Activated CD4-positive, alpha-beta memory T cell treated with anti-CD3 and anti-CD28 coated beads for 36 hours (primary cell): ENCODE measurements at regions not wholly inside any gene's neighbourhood (a gene's known extent, or its start where the extent isn't known, plus 50 kb on each side); places are given as distances from the start of the nearest gene placed in this dataset.
"Not testable (repeated sequence)": the region's sequence is repeated elsewhere in the genome, so short reads cannot be mapped to it uniquely, and the experiment has no call there.

ENCODE experiments used
- CTCF ChIA-PET: fragments of 350-600 bp; sonication (Branson Sonifier 250); formaldehyde crosslinking; loops from one replicate; lab custom pipeline; 2021; ENCODE audit warnings: antibody characterized with exemption, inconsistent platforms; lab: Charles Lee
- POLR2A ChIA-PET: fragments of 350-600 bp; sonication (Branson Sonifier 250); formaldehyde crosslinking; loops from one replicate; lab custom pipeline; 2021; ENCODE audit warnings: antibody characterized with exemption; lab: Charles Lee
- DNase-seq: peaks from one replicate; pipeline ENCODE4 v3.0.0-alpha.2; 2020
- H3K27ac Mint-ChIP-seq: one replicate; pipeline ENCODE4 v1.8.0; 2021; ENCODE audit warnings: mixed read lengths
- H3K27me3 Mint-ChIP-seq: one replicate; pipeline ENCODE4 v1.8.0; 2021; ENCODE audit warnings: mixed read lengths
- H3K36me3 Mint-ChIP-seq: one replicate; pipeline ENCODE4 v1.8.0; 2021; ENCODE audit warnings: mixed read lengths
- H3K4me1 Mint-ChIP-seq: one replicate; pipeline ENCODE4 v1.8.0; 2021; ENCODE audit warnings: low read depth, mixed read lengths
- H3K4me3 Mint-ChIP-seq: one replicate; pipeline ENCODE4 v1.8.0; 2021; ENCODE audit warnings: mild to moderate bottlenecking, mixed read lengths
- H3K9me3 Mint-ChIP-seq: one replicate; pipeline ENCODE4 v1.8.0; 2021; ENCODE audit warnings: mixed read lengths
- intact Hi-C: fragments of 100-400 bp; cut with micrococcal nuclease; formaldehyde crosslinking; loops from one replicate; pipeline ENCODE4 v1.15.1; 2023

DNA sequence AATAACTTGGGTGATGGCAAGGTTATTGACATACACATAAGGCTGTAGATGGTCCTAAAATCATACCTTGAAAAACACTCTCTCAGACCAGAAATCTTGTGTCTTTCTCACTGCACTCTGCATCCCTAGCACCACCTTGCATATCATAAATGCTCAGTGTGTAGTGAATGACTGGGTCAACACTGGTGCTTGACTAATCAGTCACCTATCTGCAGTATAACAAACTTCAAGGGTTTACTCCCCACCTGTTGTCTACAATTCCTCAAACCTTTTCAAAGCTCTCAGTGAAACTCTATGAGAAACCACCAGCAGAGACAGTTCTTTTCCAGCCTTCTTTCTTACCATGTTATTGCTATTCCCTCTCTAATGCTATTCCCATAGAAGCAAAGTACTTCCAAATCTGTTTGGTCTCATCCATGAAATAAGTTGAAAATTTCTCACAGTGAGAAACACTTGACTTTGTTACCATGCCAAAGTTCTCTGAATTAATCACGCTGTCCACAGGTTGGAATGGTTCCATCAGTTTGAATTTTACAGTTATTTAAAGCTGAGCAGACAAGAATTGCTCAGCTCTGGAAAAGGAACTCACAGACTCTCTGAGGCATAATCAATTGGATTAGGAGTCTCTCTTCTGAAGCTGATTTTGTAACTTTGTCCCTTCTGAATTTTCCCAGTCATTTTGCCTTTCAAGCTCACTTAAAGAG, 104.8 kb upstream of the EYA4 start:
- CTCF ChIA-PET: no interaction called here
- Mint-ChIP-seq H3K36me3 (no peaks in the 10 kb centered on the region), H3K4me3 (no peak overlapping the region), H3K27me3 (no peaks in the 10 kb centered on the region), H3K4me1 (no peaks in the 10 kb centered on the region), H3K27ac (no peak overlapping the region), H3K9me3 (no peaks in the 10 kb centered on the region)
- no peak for DNase-seq
- POLR2A ChIA-PET: no interaction called here
- intact Hi-C loops: no loop called here

DNA sequence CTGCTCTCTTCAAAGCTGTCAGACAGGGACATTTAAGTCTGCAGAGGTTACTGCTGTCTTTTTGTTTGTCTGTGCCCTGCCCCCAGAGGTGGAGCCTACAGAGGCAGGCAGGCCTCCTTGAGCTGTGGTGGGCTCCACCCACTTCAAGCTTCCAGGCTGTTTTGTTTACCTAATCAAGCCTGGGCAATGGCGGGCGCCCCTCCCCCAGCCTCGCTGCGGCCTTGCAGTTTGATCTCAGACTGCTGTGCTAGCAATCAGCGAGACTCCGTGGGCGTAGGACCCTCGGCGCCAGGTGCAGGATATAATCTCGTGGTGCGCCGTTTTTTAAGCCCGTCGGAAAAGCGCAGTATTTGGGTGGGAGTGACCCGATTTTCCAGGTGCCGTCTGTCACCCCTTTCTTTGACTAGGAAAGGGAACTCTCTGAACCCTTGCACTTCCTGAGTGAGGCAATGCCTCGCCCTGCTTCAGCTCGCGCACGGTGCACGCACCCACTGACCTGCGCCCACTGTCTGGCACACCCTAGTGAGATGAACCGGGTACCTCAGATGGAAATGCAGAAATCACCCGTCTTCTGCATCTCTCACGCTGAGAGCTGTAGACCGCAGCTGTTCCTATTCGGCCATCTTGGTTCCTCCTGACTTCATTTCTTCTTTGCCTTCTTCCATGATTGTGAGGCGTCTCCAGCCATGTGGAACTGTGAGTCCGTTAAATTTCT, 93.5 kb upstream of the EYA4 start:
- H3K36me3 Mint-ChIP-seq, H3K4me1 Mint-ChIP-seq, DNase-seq, POLR2A ChIA-PET, intact Hi-C loops, H3K4me3 Mint-ChIP-seq, H3K9me3 Mint-ChIP-seq, CTCF ChIA-PET, H3K27ac Mint-ChIP-seq, H3K27me3 Mint-ChIP-seq: not testable (repeated sequence)

- Mint-ChIP-seq H3K9me3 (no peaks in the 10 kb centered on the region), H3K4me1 (no peaks in the 10 kb centered on the region), H3K27me3 (no peaks in the 10 kb centered on the region), H3K4me3 (no peak overlapping the region), H3K36me3 (no peaks in the 10 kb centered on the region), H3K27ac (no peak overlapping the region)
- intact Hi-C loops: no loop called here
- POLR2A ChIA-PET: no interaction called here
- no peak for DNase-seq
- CTCF ChIA-PET: no interaction called here
Measured at GRCh38 chr6:133156689-133157088, 84.5 kb upstream of the EYA4 start.

DNA sequence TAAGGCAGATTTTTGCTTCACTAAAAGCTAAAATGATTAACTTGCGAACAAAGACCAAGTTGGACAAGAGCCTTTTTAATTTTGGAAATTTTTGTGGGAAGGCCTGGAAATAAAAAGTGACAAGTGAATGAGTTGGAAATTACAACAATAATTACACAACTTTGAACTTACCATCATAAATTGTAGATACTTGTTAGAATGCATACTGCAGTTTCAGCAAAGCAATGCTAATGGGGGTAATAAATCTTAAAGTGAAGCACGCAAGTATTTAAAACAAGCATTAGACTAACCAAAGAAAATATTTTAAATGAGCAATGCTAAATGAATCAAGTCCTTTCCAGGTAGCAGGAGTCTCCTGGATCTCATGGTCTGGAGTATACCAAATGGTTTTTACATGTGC, 83.2 kb upstream of the EYA4 start:
- CTCF ChIA-PET: no interaction called here
- no peaks in the 10 kb centered on the region for H3K36me3 Mint-ChIP-seq
- intact Hi-C loops: no loop called here
- no peak for DNase-seq
- H3K9me3 Mint-ChIP-seq: no peaks in the 10 kb centered on the region
- H3K4me1 Mint-ChIP-seq: no peaks in the 10 kb centered on the region
- no peak overlapping the region for H3K4me3 Mint-ChIP-seq
- POLR2A ChIA-PET: no interaction called here
- H3K27ac Mint-ChIP-seq: no peak overlapping the region
- H3K27me3 Mint-ChIP-seq: no peaks in the 10 kb centered on the region

DNA sequence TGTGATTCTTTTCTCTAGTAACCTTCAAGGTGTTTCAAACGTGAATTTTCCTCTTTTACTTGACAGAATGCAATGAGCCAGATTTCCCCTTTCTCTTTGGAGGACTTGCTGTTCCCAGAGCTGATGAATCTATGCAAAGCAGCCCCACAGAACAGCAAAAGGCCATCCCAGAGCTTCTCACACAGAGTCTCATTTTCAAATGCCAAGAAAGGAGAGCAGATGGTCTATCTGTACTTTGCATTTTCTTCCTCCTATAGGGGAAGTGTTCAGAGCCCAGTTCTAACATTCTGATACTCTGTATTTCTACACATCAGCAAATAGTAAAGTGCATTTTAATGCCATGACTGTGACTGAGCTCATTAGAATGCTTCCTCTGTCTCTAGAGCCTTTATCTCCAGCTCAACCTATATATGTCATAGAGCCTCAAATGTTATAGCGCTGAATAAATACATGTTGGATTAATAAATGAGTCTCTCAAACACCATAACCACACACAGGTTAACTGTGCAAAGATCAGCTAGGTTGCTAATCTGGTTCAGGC, 81.8 kb upstream of the EYA4 start:
- H3K27me3 Mint-ChIP-seq: peaks cover 2% of the 10 kb centered on the region
- POLR2A ChIA-PET: no interaction called here
- H3K4me1 Mint-ChIP-seq: no peaks in the 10 kb centered on the region
- H3K4me3 Mint-ChIP-seq: no peak overlapping the region
- DNase-seq: no peak
- H3K36me3 Mint-ChIP-seq: no peaks in the 10 kb centered on the region
- no peak overlapping the region for H3K27ac Mint-ChIP-seq
- H3K9me3 Mint-ChIP-seq: no peaks in the 10 kb centered on the region
- CTCF ChIA-PET: no interaction called here
- intact Hi-C loops: no loop called here

DNA sequence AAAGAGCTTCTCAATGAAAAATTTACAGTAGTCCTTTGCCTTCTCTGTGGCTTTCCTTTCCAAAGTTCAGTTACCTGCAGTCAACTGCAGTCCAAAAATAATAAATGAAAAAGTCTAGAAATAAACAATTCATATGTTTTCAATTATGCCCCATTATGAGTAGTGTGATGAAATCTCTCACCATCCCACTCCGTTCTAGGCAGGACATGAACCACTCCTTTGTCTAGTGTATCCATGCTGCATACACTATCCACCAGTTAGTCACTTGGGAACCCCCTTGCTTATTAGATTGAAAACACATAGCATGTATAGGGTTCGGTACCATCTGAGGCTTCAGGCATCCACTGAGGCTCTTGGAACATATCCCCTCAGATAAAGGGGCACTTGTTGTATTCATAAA, 80.6 kb upstream of the EYA4 start:
- H3K27me3 Mint-ChIP-seq: peaks cover 2% of the 10 kb centered on the region
- no peaks in the 10 kb centered on the region for H3K36me3 Mint-ChIP-seq
- no peak for DNase-seq
- no peaks in the 10 kb centered on the region for H3K9me3 Mint-ChIP-seq
- intact Hi-C loops: no loop called here
- H3K27ac Mint-ChIP-seq: no peak overlapping the region
- CTCF ChIA-PET: no interaction called here
- H3K4me1 Mint-ChIP-seq: no peaks in the 10 kb centered on the region
- H3K4me3 Mint-ChIP-seq: no peak overlapping the region
- POLR2A ChIA-PET: no interaction called here

DNA sequence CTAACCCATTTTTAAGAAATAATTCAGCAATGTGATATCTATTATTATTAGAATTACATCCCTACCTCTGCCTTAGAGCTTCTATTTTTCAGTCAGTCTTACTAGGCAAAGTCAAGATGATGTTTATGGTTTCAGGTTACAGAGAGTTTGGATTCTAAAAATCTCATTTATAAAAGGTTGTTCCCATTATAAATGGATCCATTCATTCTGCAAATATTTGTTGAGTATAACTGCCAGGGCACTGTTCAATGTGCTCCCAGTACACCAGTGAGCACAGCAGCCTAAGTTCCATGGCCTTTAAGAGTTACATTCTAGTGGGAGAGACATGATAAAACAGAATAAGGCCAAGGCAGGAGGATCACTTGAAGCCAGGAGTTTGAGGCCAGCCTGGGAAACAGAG, 75.9 kb upstream of the EYA4 start:
- intact Hi-C loops: no loop called here

GRCh38 chr6:133166766-133167165, 74.4 kb upstream of the EYA4 start:
- H3K4me1 Mint-ChIP-seq: no peaks in the 10 kb centered on the region
- H3K4me3 Mint-ChIP-seq: no peak overlapping the region
- no peaks in the 10 kb centered on the region for H3K9me3 Mint-ChIP-seq
- H3K27ac Mint-ChIP-seq: no peak overlapping the region
- DNase-seq: no peak
- CTCF ChIA-PET: no interaction called here
- intact Hi-C loops: no loop called here
- POLR2A ChIA-PET: no interaction called here
- peaks cover 2% of the 10 kb centered on the region for H3K27me3 Mint-ChIP-seq
- no peaks in the 10 kb centered on the region for H3K36me3 Mint-ChIP-seq

More for the DNA sequence above, 75.9 kb upstream of the EYA4 start:
- ChIA-PET CTCF (no interaction called here), POLR2A (no interaction called here)
- Mint-ChIP-seq H3K9me3 (no peaks in the 10 kb centered on the region), H3K36me3 (no peaks in the 10 kb centered on the region), H3K27me3 (peaks cover 2% of the 10 kb centered on the region), H3K4me1 (no peaks in the 10 kb centered on the region), H3K4me3 (no peak overlapping the region), H3K27ac (no peak overlapping the region)
- no peak for DNase-seq

- Mint-ChIP-seq H3K4me1 (no peaks in the 10 kb centered on the region), H3K27ac (no peak overlapping the region), H3K9me3 (peaks cover 5% of the 10 kb centered on the region), H3K4me3 (no peak overlapping the region), H3K36me3 (no peaks in the 10 kb centered on the region), H3K27me3 (no peaks in the 10 kb centered on the region)
- CTCF ChIA-PET: interaction anchor here (1.0 kb wide), 1 partner anchor 15 kb away, joined by 5 read pairs; no protein-coding TSS in a partner anchor
- POLR2A ChIA-PET: no interaction called here
- no peak for DNase-seq
- intact Hi-C loops: no loop called here
Measured at GRCh38 chr6:133169901-133170300, 71.3 kb upstream of the EYA4 start.

DNA sequence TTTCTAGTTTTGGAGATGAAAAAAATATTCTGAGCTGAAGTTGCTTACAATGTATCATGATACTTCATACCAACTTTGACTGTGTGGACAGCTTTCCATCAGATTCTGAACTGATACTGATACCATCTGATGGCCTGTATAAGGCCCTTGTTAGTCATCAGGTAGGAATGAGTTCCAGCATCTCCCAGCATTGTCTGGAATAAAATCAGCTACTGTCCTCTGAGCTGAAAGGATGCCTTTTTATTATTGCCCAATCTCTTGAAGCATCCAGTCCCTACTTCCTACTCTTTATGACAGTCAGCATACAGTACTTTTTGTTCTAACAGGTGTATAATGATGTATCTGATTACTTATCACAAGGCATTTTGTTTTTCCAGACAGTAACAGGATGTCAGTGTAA, 70.6 kb upstream of the EYA4 start:
- CTCF ChIA-PET: interaction anchor here (1.0 kb wide), 1 partner anchor 14 kb away, joined by 5 read pairs; no protein-coding TSS in a partner anchor
- Mint-ChIP-seq H3K4me3 (no peak overlapping the region), H3K36me3 (no peaks in the 10 kb centered on the region), H3K27ac (no peak overlapping the region), H3K4me1 (no peaks in the 10 kb centered on the region), H3K9me3 (peaks cover 5% of the 10 kb centered on the region), H3K27me3 (no peaks in the 10 kb centered on the region)
- intact Hi-C loops: no loop called here
- DNase-seq: no peak
- POLR2A ChIA-PET: no interaction called here

GRCh38 chr6:133171989-133172604, 69.1 kb upstream of the EYA4 start:
- CTCF ChIA-PET: interaction anchor here (0.6 kb wide), 1 partner anchor 89 kb away, joined by 3 read pairs; no protein-coding TSS in a partner anchor

DNA sequence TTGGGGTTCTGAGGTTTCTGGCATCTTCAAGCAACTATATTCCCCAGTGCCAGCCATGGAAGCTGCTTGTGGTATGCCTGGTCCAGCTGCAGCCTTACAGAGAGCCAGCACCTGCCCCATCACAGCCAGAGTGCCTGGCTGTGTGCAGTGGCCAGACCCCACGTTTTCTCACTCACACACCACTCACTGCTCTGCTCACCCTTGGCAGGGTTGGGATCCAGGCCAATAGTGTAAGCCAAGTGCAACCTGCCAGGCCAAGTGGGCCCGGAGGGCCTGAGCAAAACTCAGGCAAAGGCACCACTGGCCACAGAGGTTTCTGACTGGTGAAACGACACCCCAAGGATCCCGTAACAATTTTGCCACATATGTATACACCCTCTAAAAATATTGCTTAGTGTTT, 67.9 kb upstream of the EYA4 start:
- Mint-ChIP-seq H3K9me3 (peaks cover 5% of the 10 kb centered on the region), H3K4me1 (no peaks in the 10 kb centered on the region), H3K36me3 (no peaks in the 10 kb centered on the region), H3K27ac (no peak overlapping the region), H3K4me3 (no peak overlapping the region), H3K27me3 (no peaks in the 10 kb centered on the region)
- DNase-seq: no peak
- ChIA-PET POLR2A (no interaction called here), CTCF (no interaction called here)
- intact Hi-C loops: no loop called here

More at GRCh38 chr6:133171989-133172604, 69.1 kb upstream of the EYA4 start:
- Mint-ChIP-seq H3K4me1 (no peaks in the 10 kb centered on the region), H3K4me3 (no peak overlapping the region), H3K27ac (no peak overlapping the region), H3K36me3 (no peaks in the 10 kb centered on the region), H3K9me3 (peaks cover 5% of the 10 kb centered on the region), H3K27me3 (no peaks in the 10 kb centered on the region)
- intact Hi-C loops: no loop called here
- DNase-seq: no peak
- POLR2A ChIA-PET: no interaction called here
